ENCODE measurements at regions not wholly inside any gene's neighbourhood (a gene's known extent, or its start where the extent isn't known, plus 50 kb on each side); places are given as distances from the start of the nearest gene placed in this dataset.

- Histone ChIP-seq H3K4me1 (peaks cover 8% of the 10 kb centered on the region), H3K4me3 (no peak overlapping the region), H3K36me3 (replicated peaks in 1 of 2; ENCODE audit: insufficient read depth in 1 of 2, low read depth in 2 of 2) (no peaks in the 10 kb centered on the region), H3K27ac (no peak overlapping the region), H3K9me3 (no peaks in the 10 kb centered on the region), H3K27me3 (no peaks in the 10 kb centered on the region)
- intact Hi-C loops (cut with DNase I), result no loop called here
- WGBS, 2 donors, result 73 to 74% methylated on average over 2 of the region's 2 CpGs
- ATAC-seq (no peak), DNase-seq (no peak)
- TF ChIP-seq POLR2A (IDR thresholded peaks at IDR 0.05), result no peak
- no peak for TF ChIP-seq CTCF (IDR thresholded peaks at IDR 0.05)
These were observed 258.1 kb downstream of the SYK start for GRCh38 chr9:91059713-91060112.

GRCh38 chr9:91060520-91061343 is 259.1 kb downstream of the SYK start:
- no peaks in the 10 kb centered on the region for H3K27me3 ChIP-seq
- no peak for TF ChIP-seq POLR2A (IDR thresholded peaks at IDR 0.05)
- TF ChIP-seq CTCF (IDR thresholded peaks at IDR 0.05), result no peak
- intact Hi-C loops (cut with DNase I), result no loop called here
- DNase-seq (peak; percentile 46 to 72 (median 54)), ATAC-seq (peak; percentile 79)
- no peaks in the 10 kb centered on the region for H3K9me3 ChIP-seq
- H3K36me3 ChIP-seq (replicated peaks in 1 of 2; ENCODE audit: insufficient read depth in 1 of 2, low read depth in 2 of 2), result no peaks in the 10 kb centered on the region
- H3K4me3 ChIP-seq, result no peak overlapping the region
- peak overlapping the region in 2 of 4 donors; percentile 28 to 57 for H3K27ac ChIP-seq
- H3K4me1 ChIP-seq, result peaks cover 8% of the 10 kb centered on the region
- WGBS, 2 donors, result 29 to 31% methylated on average over 8 of the region's 8 CpGs

- intact Hi-C loops (cut with DNase I), result no loop called here
- no peak for ATAC-seq
These were observed 259.9 kb downstream of the SYK start for GRCh38 chr9:91061506-91061905.

GRCh38 chr9:91062281-91062680 is 260.7 kb downstream of the SYK start:
- Histone ChIP-seq H3K36me3 (replicated peaks in 1 of 2; ENCODE audit: insufficient read depth in 1 of 2, low read depth in 2 of 2) (no peaks in the 10 kb centered on the region), H3K27me3 (no peaks in the 10 kb centered on the region), H3K9me3 (no peaks in the 10 kb centered on the region), H3K27ac (no peak overlapping the region), H3K4me1 (peaks cover 8% of the 10 kb centered on the region), H3K4me3 (no peak overlapping the region)
- 81 to 86% methylated on average over 2 of the region's 2 CpGs for WGBS, 2 donors
- intact Hi-C loops (cut with DNase I), result no loop called here
- ATAC-seq (no peak), DNase-seq (no peak)
- TF ChIP-seq CTCF (IDR thresholded peaks at IDR 0.05), result no peak
- no peak for TF ChIP-seq POLR2A (IDR thresholded peaks at IDR 0.05)

More at GRCh38 chr9:91061506-91061905, 259.9 kb downstream of the SYK start:
- H3K36me3 ChIP-seq (replicated peaks in 1 of 2; ENCODE audit: insufficient read depth in 1 of 2, low read depth in 2 of 2), result no peaks in the 10 kb centered on the region
- no peaks in the 10 kb centered on the region for H3K9me3 ChIP-seq
- no peak overlapping the region for H3K4me3 ChIP-seq
- DNase-seq, result no peak
- H3K27ac ChIP-seq, result no peak overlapping the region
- TF ChIP-seq POLR2A (IDR thresholded peaks at IDR 0.05) (no peak), CTCF (IDR thresholded peaks at IDR 0.05) (no peak)
- 79 to 91% methylated on average over 2 of the region's 2 CpGs for WGBS, 2 donors
- no peaks in the 10 kb centered on the region for H3K27me3 ChIP-seq
- peaks cover 8% of the 10 kb centered on the region for H3K4me1 ChIP-seq

- no peak for ATAC-seq
- 89% methylated on average over 11 of the region's 11 CpGs for WGBS, 2 donors
- Histone ChIP-seq H3K4me1 (peaks cover 8% of the 10 kb centered on the region), H3K27ac (no peak overlapping the region), H3K27me3 (no peaks in the 10 kb centered on the region), H3K9me3 (no peaks in the 10 kb centered on the region), H3K36me3 (replicated peaks in 1 of 2; ENCODE audit: insufficient read depth in 1 of 2, low read depth in 2 of 2) (no peaks in the 10 kb centered on the region), H3K4me3 (no peak overlapping the region)
- no peak for TF ChIP-seq CTCF (IDR thresholded peaks at IDR 0.05)
- TF ChIP-seq POLR2A (IDR thresholded peaks at IDR 0.05), result no peak
- intact Hi-C loops (cut with DNase I), result no loop called here
- DNase-seq, result no peak
These were observed 261.9 kb downstream of the SYK start for GRCh38 chr9:91063471-91063870.
